HG03469 (cell line): ENCODE measurements at regions not wholly inside any gene's neighbourhood (a gene's known extent, or its start where the extent isn't known, plus 50 kb on each side); places are given as distances from the start of the nearest gene placed in this dataset.
"Not testable (repeated sequence)": the region's sequence is repeated elsewhere in the genome, so short reads cannot be mapped to it uniquely, and the experiment has no call there.

Experiments
- ATAC-seq: cut with Tn5 transposase; IDR thresholded peaks from one replicate; pipeline ENCODE4 v1.9.1; 2021; ENCODE audit warnings: mild to moderate bottlenecking, moderate library complexity, moderate number of reproducible peaks; ENCODE audit not compliant: unreplicated experiment

- ATAC-seq, result no peak
These were observed 142.8 kb downstream of the NECTIN1 start for GRCh38 chr11:119586181-119586580.

DNA sequence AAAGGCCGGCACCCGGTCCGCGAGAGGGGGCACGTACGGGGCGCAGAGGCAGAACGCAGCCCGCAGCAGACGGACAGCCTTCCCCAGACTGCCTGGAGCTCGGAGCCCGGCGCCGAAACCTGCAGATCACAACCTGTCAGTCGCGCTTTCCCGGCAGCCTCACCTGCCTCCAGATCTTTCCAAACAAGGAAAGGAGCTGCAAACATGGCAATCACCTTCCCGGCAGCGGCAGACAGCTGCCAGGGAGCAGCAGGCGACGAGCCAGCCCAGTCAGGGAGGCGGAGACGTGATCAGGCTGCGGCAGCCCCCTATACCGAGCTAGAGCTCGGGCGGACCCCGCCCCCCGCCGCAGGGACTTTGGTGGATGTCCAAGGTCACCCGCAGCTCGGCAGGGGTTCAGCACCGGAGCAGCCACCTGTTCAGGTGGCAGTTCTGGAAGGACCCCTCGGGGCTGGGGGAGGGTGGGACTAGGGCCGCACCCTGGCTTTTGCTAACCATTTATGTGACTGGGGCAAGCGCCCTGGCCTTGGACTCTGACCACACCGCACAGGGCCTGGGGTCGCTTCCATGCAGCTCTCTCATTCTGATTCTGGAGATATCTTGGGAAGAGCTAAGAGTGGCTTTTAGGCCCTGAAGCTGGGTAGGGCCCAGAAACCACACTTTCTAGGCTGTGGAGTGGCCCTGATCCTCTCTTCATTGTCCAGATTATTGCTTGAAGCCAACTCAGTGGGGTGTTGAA lies 143.8 kb downstream of the NECTIN1 start:
- ATAC-seq, result no peak

DNA sequence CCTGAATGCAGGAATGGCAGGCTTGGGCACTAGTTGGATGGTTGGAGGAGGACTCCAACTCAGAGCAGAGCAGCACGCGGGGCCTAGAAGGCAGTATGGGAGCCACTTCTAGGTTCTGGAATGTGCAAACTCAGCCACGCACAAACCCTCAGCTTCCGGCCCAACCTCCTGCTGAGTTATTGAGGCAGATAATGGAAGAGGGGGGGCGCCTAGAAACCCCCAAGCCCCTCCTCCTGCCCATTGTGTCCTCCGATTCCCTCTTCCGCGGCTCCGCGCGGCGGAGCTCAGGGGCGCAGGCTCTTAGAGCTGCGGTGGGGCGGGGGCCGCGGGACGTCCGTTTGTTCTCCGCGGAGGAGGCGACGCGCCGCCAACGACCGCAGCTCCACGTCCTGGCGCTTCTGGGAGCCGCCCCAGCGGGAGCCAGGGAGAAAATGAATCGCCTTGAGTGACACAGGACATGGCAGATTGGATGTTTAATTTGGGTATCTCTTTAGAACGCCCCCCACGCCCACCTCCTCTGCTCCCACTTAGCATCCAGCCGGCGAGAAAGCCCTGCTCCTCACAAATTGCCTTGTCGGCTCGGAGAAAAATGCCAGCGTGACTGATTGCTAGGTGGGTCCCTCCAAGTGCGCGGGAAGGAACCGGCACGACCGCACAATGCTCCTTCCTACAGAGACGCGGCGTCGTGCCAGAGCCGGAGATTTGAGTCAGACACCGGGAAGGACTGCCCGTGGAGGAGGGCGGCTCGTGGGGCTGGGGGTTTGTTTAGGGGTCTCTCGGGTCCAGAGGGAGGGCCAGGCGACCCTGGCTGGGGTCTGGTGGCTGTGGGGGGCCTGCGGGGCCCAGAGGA lies 144.6 kb downstream of the NECTIN1 start:
- ATAC-seq, result no peak

DNA sequence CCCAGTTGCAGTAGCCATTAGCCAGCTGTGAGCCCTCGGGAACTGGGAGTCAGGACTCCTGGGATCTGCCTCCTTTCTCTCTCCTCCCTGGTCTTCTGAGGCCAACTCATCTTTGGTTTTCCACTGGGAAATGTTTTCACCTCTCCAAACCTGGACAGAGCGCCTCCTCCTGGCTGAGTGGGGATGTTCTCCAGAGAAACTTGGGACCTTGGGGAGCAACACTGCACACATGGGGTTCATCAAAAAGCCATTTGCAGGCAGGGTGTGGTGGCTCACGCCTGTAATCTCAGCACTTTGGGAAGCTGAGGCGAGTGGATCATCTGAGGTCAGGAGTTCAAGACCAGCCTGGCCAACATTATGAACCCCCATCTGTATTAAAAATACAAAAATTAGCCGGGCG lies 145.4 kb downstream of the NECTIN1 start:
- no peak for ATAC-seq

DNA sequence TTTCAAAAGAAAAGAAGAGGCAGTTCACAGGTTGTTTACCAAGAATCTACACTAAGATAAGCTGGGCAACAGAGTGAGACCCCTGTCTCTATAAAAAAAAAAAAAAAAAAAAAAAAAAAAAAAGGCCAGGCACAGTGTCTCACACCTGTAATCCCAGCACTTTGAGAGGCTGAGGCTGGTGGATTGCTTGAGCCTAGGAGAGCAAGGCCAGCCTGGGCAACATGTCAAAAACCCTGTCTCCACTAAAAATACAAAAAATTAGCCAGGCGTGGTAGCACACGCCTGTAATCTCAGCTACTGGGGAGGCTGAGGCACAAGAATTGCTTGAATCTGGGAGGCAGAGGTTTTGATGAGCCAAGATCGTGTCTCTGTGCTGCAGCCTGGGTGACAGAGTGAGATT lies 147.6 kb downstream of the NECTIN1 start:
- not testable (repeated sequence) for ATAC-seq

DNA sequence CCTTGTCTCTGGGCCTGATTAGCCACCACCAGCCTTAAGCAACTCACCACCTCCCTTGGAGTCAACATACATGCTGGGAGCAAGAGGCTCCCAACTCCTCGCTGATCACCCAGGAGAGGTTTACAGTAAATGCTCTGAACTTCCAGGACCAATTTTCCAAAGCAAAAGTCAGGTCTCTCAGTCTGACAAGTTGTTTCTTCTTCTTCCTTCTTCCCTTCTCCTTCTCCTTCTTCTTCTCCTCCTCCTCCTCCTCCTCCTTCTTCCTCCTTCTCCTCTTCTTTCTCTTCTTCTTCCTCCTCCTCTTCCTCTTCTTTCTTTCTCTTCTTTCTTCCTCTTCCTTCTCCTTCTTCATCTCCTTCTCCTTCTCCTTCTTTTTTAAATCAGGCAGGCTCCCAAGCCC lies 148.2 kb downstream of the NECTIN1 start:
- ATAC-seq, result no peak

- ATAC-seq, result no peak
These were observed 148.9 kb downstream of the NECTIN1 start for GRCh38 chr11:119580081-119580480.

DNA sequence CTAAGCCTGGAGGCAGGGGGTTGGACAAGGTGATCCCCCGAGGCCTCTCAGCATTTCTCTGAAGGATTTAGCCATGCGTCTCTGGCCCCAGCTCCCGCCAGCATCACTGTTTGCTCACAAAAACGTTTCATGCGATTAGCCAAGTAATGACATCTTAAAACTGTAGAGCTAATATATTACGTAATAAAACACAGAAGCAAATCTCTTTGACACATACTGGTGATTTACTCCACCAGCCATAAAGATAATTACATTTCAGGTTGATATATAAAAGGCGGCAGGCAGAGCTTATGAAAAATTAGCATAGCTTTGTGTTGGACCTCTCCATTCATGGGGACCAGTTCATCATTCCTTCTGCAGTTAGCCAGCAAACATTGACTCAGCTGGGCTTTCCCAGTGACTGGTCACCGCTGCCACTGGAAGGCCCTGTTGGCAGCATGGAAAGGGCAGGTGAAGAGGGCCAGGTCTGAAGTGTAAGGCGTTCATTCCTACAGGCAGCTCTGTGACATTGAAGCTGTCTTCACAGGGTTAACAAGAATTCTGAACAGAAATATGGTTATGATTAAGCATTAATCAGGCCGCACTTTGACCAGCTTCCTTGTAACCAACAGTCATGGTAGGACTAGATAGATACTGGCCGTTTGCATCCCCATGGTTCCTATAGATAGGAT lies 150.3 kb downstream of the NECTIN1 start:
- ATAC-seq, result no peak

DNA sequence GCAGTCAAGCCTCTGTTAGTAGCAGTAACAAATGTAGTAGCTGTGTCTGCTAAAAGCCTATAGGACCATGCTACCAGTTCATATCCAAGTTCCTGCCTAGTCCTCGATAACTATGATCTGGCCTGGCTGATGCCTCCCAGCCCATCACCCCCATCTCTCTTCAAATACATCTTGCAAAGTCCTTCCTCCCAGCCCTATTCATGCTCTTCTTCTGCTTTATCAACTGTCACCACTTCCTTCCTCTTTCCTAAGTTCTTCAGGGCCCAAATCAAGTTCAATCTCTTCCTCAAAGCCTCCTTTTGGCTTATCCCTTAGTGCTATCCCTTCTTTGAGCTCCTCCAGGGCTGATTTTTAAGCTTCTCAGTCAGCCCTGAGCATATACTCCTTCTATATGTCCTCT lies 150.9 kb upstream of the THY1 start:
- ATAC-seq, result no peak

- ATAC-seq, result no peak
These were observed 149.8 kb upstream of the THY1 start for GRCh38 chr11:119572481-119573424.

DNA sequence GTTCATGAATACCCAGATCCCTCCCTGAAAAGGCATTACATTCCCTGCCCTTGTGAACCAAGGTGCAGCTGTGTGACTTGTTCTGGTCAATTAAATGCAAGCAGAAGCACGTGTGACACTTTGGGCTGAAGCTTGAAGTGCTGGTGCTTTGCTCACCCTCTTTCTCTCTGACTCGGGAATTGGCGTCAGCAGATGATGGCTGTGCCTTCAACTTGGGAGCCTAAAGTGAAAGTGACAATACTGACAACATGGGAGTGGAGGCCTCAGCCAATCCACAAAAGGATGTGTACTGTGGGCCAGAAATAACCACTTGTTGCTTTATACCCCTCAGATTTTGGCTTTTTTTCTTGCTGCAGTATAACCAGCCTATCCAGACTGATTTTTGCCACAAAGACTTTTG lies 148.3 kb upstream of the THY1 start:
- no peak for ATAC-seq

GRCh38 chr11:119567688-119568582 lies 145.0 kb upstream of the THY1 start:
- ATAC-seq, result no peak

DNA sequence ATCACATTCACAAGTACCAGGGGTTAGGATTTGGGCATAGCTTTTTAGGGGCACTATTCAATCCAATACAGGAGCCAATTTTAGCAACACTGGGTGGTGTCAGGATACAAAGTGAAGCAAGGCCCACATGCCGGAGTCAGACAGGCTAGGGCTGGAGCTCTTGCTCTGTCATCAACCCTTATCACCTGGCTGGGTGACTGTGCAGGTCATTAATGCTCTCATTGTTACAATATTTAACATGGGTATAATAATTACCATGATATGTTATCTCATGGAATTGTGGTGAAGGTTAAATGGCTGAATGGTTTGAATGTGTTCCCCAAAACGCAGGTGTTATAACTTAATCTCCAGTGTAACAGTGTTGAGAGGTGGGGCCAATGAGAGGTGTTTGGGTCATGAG lies 143.3 kb upstream of the THY1 start:
- ATAC-seq, result no peak

GRCh38 chr11:119565693-119566092 lies 142.7 kb upstream of the THY1 start:
- ATAC-seq, result not testable (repeated sequence)

DNA sequence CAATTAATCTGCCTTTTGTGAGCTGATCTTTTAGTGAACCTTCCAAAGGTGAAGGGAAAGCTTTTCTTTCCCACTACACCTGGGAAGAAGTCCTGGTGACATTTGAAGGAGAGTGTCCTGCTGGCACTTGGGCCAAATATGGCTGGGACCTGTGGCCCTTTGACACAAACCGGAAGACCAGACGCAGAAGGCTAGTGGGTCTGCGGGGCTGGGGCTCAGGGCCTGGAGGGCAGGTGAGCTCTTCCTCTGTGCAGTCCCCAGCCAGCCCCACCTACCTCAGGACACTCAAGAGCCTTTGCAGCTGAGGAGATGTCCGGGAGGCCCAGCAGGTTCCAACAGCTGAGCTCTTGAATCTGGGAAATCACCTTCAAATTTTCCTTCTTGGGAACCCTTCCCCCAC lies 138.0 kb upstream of the THY1 start:
- no peak for ATAC-seq

GRCh38 chr11:119560291-119560690 lies 137.3 kb upstream of the THY1 start:
- no peak for ATAC-seq

DNA sequence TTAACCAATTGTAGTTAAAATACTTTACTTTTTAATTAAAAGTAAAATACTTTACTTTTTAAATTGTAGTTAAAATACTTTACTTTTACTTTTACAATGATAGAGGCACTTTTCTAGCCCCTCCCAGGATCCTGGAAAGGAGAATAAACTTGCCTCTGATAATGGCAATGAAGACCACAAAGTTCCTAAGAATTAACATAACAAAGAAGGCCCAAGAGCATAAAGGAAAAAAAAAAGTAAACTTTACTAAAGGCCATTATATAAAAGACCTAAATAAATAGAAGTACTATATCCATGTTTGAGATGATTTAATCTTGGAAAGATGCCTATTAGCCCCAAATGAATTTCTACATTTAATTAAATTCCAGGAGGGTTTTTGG lies 129.1 kb upstream of the THY1 start:
- ATAC-seq, result no peak

- no peak for ATAC-seq
These were observed 128.6 kb upstream of the THY1 start for GRCh38 chr11:119551420-119552105.
